PC-3 (cell line): ENCODE measurements at regions not wholly inside any gene's neighbourhood (a gene's known extent, or its start where the extent isn't known, plus 50 kb on each side); places are given as distances from the start of the nearest gene placed in this dataset.

Experiments used
- ATAC-seq: fragments of 200-7000 bp; cut with Tn5 transposase; 2 replicates; pipeline ENCODE4 v1.9.1; 2020; ENCODE audit warnings: mild to moderate bottlenecking, moderate library complexity
- BruUV-seq: library from RNA; stranded (reverse); fragments of 400-500 nt; replicated peaks from 2 replicates; lab custom pipeline; 2021; lab: Mats Ljungman, UMichigan
- CTCF ChIA-PET: fragments of 300-600 bp; sonication (Branson Sonifier 250); formaldehyde crosslinking; loops from one replicate; lab custom pipeline; 2022; ENCODE audit warnings: antibody characterized with exemption; lab: Charles Lee
- POLR2A ChIA-PET: fragments of 300-600 bp; sonication (Branson Sonifier 250); formaldehyde crosslinking; loops from one replicate; lab custom pipeline; 2022; ENCODE audit warnings: antibody characterized with exemption; ENCODE audit not compliant: unreplicated experiment; lab: Charles Lee
- DNase-seq: peaks from one replicate; pipeline ENCODE4 v3.0.0-alpha.2; 2015
- H2AFZ ChIP-seq: fragments of 300-600 bp; sonication (generic); 2 replicates; pipeline ENCODE4 v1.6.0; 2016; ENCODE audit warnings: antibody characterized with exemption, low read length
- H3F3A ChIP-seq: fragments of 300-600 bp; sonication (generic); one replicate; pipeline ENCODE4 v1.6.0; 2017; ENCODE audit warnings: antibody characterized with exemption, low read length, control low read depth, mild to moderate bottlenecking; ENCODE audit not compliant: unreplicated experiment
- H3K27ac ChIP-seq: fragments of 300-600 bp; sonication (generic); 2 replicates; pipeline ENCODE4 v1.5.1; 2016; ENCODE audit warnings: mild to moderate bottlenecking, low read length
- H3K27me3 ChIP-seq: fragments of 300-600 bp; sonication (generic); 2 replicates; pipeline ENCODE4 v1.6.1; 2016; ENCODE audit warnings: low read length, mixed read lengths
- H3K36me3 ChIP-seq: fragments of 300-600 bp; sonication (generic); 2 replicates; pipeline ENCODE4 v1.6.1; 2016; ENCODE audit warnings: low read depth, mixed run types, low read length, mixed read lengths
- H3K4me1 ChIP-seq: fragments of 300-600 bp; sonication (generic); 2 replicates; pipeline ENCODE4 v1.5.1; 2016; ENCODE audit warnings: low read length; ENCODE audit not compliant: insufficient read depth
- H3K4me2 ChIP-seq: fragments of 300-600 bp; sonication (generic); 2 replicates; pipeline ENCODE4 v1.6.0; 2016; ENCODE audit warnings: low read length
- H3K4me3 ChIP-seq: fragments of 300-600 bp; sonication (generic); 2 replicates; pipeline ENCODE4 v1.5.1; 2016; ENCODE audit warnings: mild to moderate bottlenecking, low read length, mixed read lengths
- H3K79me2 ChIP-seq: fragments of 300-600 bp; sonication (generic); 2 replicates; pipeline ENCODE4 v1.6.1; 2017; ENCODE audit warnings: low read length, mixed read lengths
- H3K9ac ChIP-seq: fragments of 300-600 bp; sonication (generic); 2 replicates; pipeline ENCODE4 v1.6.0; 2016; ENCODE audit warnings: mild to moderate bottlenecking, low read length
- H3K9me2 ChIP-seq: fragments of 300-600 bp; sonication (generic); replicated peaks from 2 replicates; pipeline ENCODE4 v1.6.1; 2016; ENCODE audit warnings: mixed run types, low read length, mixed read lengths
- H3K9me3 ChIP-seq: fragments of 300-600 bp; sonication (generic); 2 replicates; pipeline ENCODE4 v1.6.1; 2016; ENCODE audit warnings: low read length, mixed read lengths
- H4K20me1 ChIP-seq: fragments of 300-600 bp; sonication (generic); 2 replicates; pipeline ENCODE4 v1.6.1; 2016; ENCODE audit warnings: low read length, mixed read lengths
- CTCF ChIP-seq: fragments of 300-600 bp; sonication (generic); conservative IDR thresholded peaks from 2 replicates; pipeline ENCODE4 v1.5.1; 2017; ENCODE audit warnings: antibody characterized with exemption, low read depth, mild to moderate bottlenecking, low read length
- EZH2 ChIP-seq: fragments of 300-600 bp; sonication (generic); IDR thresholded peaks from one replicate; pipeline ENCODE4 v1.6.1; 2017; ENCODE audit warnings: antibody characterized with exemption, mild to moderate bottlenecking, low read length; ENCODE audit not compliant: unreplicated experiment
- EZH2phosphoT487 ChIP-seq: fragments of 300-600 bp; sonication (generic); IDR thresholded peaks from 2 replicates; pipeline ENCODE4 v1.6.1; 2018; ENCODE audit warnings: mild to moderate bottlenecking, antibody characterized with exemption, low read length, borderline replicate concordance
- intact Hi-C: fragments of 100-400 bp; cut with micrococcal nuclease; formaldehyde crosslinking; loops from 2 replicates; pipeline ENCODE4 v1.9.0; 2023

DNA sequence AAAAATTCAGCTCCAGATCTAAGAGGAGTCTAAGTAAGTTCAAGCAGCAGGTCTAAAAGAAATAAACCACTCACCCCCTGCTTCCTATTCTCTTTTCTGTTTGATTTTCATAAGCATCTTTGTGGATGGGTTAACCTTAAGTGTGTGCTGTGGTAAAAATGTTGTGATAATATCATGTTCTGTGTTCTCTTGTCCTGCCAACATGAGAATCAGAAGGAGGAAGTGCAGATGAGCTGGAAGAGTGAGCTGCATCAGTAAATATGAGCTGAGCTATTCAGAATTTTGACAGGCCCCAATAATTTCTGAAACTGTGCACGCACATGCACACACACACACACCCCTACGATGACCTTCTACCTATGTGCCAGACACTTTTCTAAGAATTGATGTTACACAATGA is 186.5 kb upstream of the ANKRD55 start:
- TF ChIP-seq EZH2 (no peak), CTCF (no peak), EZH2phosphoT487 (no peak)
- Histone ChIP-seq H3K27ac (no peak overlapping the region), H3K4me1 (peaks cover 10% of the 10 kb centered on the region; the same call in 1 of the 2 replicates), H3K79me2 (no peaks in the 10 kb centered on the region), H3K9me2 (no peaks in the 10 kb centered on the region), H3K4me3 (no peak overlapping the region), H2AFZ (no peak overlapping the region), H3K36me3 (no peaks in the 10 kb centered on the region), H3K9ac (no peak overlapping the region), H3K9me3 (no peaks in the 10 kb centered on the region), H3K4me2 (no peak overlapping the region), H3F3A (no peaks in the 10 kb centered on the region), H4K20me1 (no peaks in the 10 kb centered on the region), H3K27me3 (no peaks in the 10 kb centered on the region)
- no peak for DNase-seq
- intact Hi-C loops, result no loop called here
- ChIA-PET CTCF (no interaction called here), POLR2A (no interaction called here)
- no peak for ATAC-seq
- BruUV-seq, result no TSS peak

DNA sequence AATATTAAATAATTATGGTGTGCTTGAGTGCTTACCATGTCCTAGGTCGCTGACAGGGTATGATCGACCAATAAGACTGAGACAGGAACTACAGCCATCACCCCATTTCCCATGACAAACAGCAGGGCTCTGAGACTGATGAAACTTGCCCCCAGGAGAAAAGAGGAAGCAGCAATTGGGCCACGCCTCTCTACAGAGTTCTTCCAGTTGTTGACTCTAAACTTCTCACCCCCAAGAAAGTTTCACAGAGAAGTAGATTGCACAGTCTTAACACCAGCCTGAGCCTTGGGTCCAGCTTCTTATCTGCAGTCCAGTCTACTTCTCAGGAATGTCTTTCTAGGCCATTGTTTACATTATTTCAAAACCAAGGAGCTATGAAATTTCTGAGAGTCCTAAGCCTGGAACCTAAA is 182.2 kb upstream of the ANKRD55 start:
- Histone ChIP-seq H3F3A (no peaks in the 10 kb centered on the region), H3K9ac (no peak overlapping the region), H2AFZ (no peak overlapping the region), H3K27ac (no peak overlapping the region), H3K4me3 (no peak overlapping the region), H3K9me3 (no peaks in the 10 kb centered on the region), H3K4me2 (no peak overlapping the region), H3K4me1 (no peaks in the 10 kb centered on the region), H3K36me3 (no peaks in the 10 kb centered on the region), H3K79me2 (no peaks in the 10 kb centered on the region), H3K27me3 (no peaks in the 10 kb centered on the region), H4K20me1 (no peaks in the 10 kb centered on the region), H3K9me2 (no peaks in the 10 kb centered on the region)
- POLR2A ChIA-PET, result no interaction called here
- TF ChIP-seq EZH2, result no peak
- TF ChIP-seq EZH2phosphoT487, result no peak
- TF ChIP-seq CTCF, result no peak
- DNase-seq (no peak), ATAC-seq (no peak)
- CTCF ChIA-PET, result no interaction called here
- intact Hi-C loops, result no loop called here
- BruUV-seq, result no TSS peak

- no peaks in the 10 kb centered on the region for H3K9me2 ChIP-seq
- POLR2A ChIA-PET, result no interaction called here
- H3K27me3 ChIP-seq, result no peaks in the 10 kb centered on the region
- ATAC-seq (no peak), DNase-seq (no peak)
- no peak overlapping the region for H3K9ac ChIP-seq
- H3K4me3 ChIP-seq, result no peak overlapping the region
- no peak overlapping the region for H3K4me2 ChIP-seq
- TF ChIP-seq CTCF, result no peak
- TF ChIP-seq EZH2, result no peak
- no peak for TF ChIP-seq EZH2phosphoT487
- H3K27ac ChIP-seq, result no peak overlapping the region
- H3F3A ChIP-seq, result no peaks in the 10 kb centered on the region
- CTCF ChIA-PET, result no interaction called here
- H3K4me1 ChIP-seq, result peaks cover 5% of the 10 kb centered on the region; the same call in 1 of the 2 replicates
- H3K9me3 ChIP-seq, result no peaks in the 10 kb centered on the region
- BruUV-seq, result no TSS peak
- H4K20me1 ChIP-seq, result no peaks in the 10 kb centered on the region
- no peaks in the 10 kb centered on the region for H3K79me2 ChIP-seq
- H3K36me3 ChIP-seq, result no peaks in the 10 kb centered on the region
- intact Hi-C loops, result no loop called here
- H2AFZ ChIP-seq, result no peak overlapping the region
These were observed 180.9 kb upstream of the ANKRD55 start for GRCh38 chr5:56414066-56414465.
